Left cardiac atrium (tissue), 4 donors: ENCODE measurements at regions not wholly inside any gene's neighbourhood (a gene's known extent, or its start where the extent isn't known, plus 50 kb on each side); places are given as distances from the start of the nearest gene placed in this dataset.

ENCODE experiments used
- ATAC-seq, 2 donors: fragments of 200-7000 bp; cut with Tn5 transposase; one replicate each; pipeline ENCODE4 v1.9.1; 2020; ENCODE audit warnings: mild to moderate bottlenecking in 2 of 2, moderate library complexity in 2 of 2
- DNase-seq: peaks from one replicate; pipeline ENCODE4 v3.0.0-alpha.2; 2020
- intact Hi-C, 2 donors: fragments of 100-400 bp; cut with DNase I; formaldehyde crosslinking; loops; one replicate each; pipeline versions ENCODE4 v1.14.1 to v1.15.1; 2022 to 2023
- donor health status: DM: no; HTN: yes; CAD: no.
- donor health status: DM: no; HTN: yes; CAD: no; lungs with severe emphysema.
- donor health status: DM: yes; HTN: yes; CAD: no.
- donor health status: Dilated cardiomyopathy.

DNA sequence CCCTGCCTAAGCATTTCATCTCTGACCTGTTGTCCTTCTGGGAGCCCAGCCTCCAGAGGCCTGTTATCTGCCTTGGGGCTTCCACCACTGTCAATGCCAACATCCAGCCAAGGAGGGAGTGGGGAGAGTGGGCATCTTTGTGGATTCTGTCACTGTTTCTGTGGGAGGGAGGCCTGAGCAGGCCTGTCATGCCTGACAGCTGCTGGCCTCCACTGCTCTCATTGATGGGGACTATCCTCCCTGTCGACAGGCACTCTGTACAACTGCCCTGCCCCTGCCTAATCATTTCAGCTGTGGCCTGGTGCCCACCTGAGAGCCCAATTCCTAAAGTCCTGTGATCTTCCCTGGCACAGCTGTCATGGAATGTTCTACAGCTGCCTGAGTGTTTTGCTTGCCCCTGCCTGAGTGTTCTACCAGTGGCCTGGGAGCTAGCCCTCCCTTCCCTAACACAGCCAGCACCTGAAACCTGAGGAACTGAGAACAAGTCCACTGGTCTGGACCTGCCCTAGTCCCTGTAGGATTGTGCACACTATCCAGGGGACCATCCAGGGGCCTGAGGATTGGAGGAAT is 145.3 kb downstream of the FAM83B start:
- no peak for DNase-seq
- no peak for ATAC-seq
- intact Hi-C loops: no loop called here

GRCh38 chr6:54992789-54993188 is 146.2 kb downstream of the FAM83B start:
- intact Hi-C loops: no loop called here
- DNase-seq (no peak), ATAC-seq (no peak)

DNA sequence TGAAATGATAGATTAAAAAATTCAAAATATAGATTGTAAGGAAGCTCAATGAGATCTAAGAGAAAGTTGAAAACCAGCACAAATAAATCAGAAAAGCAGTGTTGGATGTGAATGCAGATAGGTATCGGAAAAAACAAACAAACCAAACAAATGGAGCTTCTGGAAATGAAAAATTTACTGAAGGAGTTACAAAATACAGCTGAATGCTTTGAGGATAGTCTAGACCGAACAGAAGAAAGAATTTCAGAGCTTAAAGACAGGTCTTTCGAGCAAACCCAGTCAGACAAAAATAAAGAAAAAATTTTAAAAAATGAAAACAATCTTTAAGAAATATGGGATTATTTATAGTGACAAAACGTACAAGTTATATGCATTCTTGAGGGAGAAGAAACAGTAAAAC is 146.7 kb downstream of the FAM83B start:
- intact Hi-C loops: no loop called here
- DNase-seq: no peak
- no peak for ATAC-seq

GRCh38 chr6:54993948-54994347 is 147.4 kb downstream of the FAM83B start:
- no peak for DNase-seq
- ATAC-seq: no peak
- intact Hi-C loops: no loop called here

DNA sequence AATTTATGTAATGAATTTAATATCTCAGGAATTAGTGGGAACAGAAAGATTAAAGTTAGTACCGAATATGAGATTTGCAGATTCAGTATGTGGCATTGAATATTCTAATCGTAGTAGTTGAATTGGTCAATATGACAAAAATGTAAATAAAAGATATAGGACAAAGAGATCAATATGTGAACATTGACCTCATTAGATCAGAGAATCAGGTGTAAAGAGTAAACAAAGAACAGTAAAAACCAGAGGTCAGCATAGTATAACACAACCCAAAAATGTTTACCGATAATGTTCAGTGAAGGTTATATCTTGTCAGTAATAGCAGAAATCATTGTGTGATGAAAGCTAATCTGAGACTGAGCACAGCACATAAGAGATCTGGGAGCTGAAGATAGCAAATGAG is 152.0 kb downstream of the FAM83B start:
- DNase-seq: no peak
- intact Hi-C loops: no loop called here
- no peak for ATAC-seq

- ATAC-seq: peak; percentile 73 to 87
These were observed 157.3 kb downstream of the FAM83B start for GRCh38 chr6:55003719-55004430.

DNA sequence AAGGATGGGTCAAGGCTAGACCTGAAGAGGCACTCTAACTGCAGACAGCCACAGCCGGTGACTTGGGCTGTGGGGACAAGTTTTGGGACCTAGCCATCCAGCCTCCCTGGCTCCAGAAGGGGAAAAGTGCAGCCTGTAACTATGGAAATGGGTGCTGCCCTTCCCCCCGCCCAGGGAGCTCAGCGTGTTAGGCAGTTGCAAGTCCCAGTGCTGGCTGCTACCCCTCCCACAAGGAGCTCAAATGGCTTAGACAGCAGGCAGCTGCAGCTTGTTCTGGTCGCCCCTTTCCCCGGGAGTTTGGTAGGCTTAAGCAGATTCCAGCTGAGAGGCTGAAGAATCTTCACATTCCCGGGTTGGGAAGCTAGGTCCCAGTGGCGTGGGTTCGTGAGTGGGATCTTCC is 162.6 kb downstream of the FAM83B start:
- ATAC-seq (no peak), DNase-seq (no peak)
- intact Hi-C loops: no loop called here

More at GRCh38 chr6:55003719-55004430, 157.3 kb downstream of the FAM83B start:
- intact Hi-C loops: no loop called here
- DNase-seq: no peak

DNA sequence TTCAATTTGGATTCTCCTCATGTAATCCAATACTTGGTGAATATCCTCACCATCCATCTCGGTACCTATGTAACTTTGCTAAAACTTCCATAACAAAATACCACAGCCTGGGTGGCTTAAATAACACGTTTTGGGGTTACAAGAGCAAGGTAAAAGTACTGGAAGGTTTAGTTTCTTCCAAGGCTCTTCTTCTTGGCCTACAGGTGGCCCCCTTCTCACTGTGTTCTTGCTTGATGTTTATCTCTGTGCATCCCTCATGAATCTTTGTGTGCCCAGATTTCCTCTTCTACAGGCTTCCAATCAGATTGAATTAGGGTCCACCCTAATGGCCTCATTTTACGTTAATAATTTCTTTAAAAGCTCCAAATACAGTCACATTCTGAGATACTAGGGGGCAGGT is 163.3 kb upstream of the HCRTR2 start:
- intact Hi-C loops: no loop called here

GRCh38 chr6:55012454-55012853 is 161.9 kb upstream of the HCRTR2 start:
- intact Hi-C loops: no loop called here
- ATAC-seq (no peak), DNase-seq (no peak)

More for the DNA sequence above, 163.3 kb upstream of the HCRTR2 start:
- no peak for DNase-seq
- ATAC-seq: no peak

- DNase-seq (no peak), ATAC-seq (peak in 1 of 2 donors; percentile 30)
- intact Hi-C loops: no loop called here
These were observed 159.8 kb upstream of the HCRTR2 start for GRCh38 chr6:55014321-55015088.

DNA sequence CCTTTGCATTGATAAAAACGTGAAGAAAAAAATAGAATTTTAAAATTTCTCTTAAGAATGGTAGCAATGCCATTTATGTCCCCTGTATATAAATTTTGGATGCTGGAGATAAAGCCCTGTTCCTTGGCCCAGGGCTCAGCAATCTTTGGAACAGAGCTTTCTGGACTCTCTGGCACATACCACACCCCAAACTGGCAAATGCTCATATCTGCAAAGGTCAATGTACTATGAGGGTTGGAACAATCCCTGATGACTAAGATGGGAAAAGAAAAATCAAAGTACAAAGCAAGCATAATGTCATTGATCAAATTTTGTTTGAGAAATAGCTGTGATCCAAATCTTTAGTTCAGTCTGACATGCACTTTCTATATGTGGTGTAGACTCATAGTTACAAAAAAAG is 158.1 kb upstream of the HCRTR2 start:
- ATAC-seq: peak; percentile 47 to 55
- intact Hi-C loops: no loop called here
- no peak for DNase-seq

- intact Hi-C loops: no loop called here
- DNase-seq: no peak
- no peak for ATAC-seq
These were observed 156.6 kb upstream of the HCRTR2 start for GRCh38 chr6:55017555-55018300.

DNA sequence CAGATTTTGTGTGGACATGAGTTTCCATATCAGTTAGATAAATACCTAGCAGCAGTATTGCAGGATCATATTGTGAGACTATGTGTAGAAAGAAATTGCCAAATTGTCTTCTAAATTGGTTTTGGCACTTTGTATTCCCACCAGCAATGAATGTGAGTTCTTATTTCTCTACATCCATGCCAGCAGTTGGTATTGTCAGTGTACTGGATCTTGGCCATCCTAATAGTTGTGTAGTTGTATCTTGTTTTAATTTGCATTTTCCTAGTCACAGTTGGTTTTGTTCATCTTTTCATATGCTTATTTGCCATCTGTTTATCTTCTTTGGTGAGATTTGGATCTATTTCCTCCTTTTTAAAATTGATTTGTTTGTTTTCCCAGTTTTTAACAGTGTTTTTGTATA is 154.7 kb upstream of the HCRTR2 start:
- DNase-seq (no peak), ATAC-seq (no peak)
- intact Hi-C loops: no loop called here

- ATAC-seq (no peak), DNase-seq (no peak)
- intact Hi-C loops: no loop called here
These were observed 151.1 kb upstream of the HCRTR2 start for GRCh38 chr6:55023230-55023629.

GRCh38 chr6:55033016-55033546 is 141.2 kb upstream of the HCRTR2 start:
- no peak for ATAC-seq
- DNase-seq: no peak
- intact Hi-C loops: no loop called here

- DNase-seq: no peak
- intact Hi-C loops: no loop called here
- ATAC-seq: no peak
These were observed 139.6 kb upstream of the HCRTR2 start for GRCh38 chr6:55034752-55035151.

- intact Hi-C loops: no loop called here
- no peak for ATAC-seq
- DNase-seq: no peak
These were observed 134.0 kb upstream of the HCRTR2 start for GRCh38 chr6:55040102-55040848.

DNA sequence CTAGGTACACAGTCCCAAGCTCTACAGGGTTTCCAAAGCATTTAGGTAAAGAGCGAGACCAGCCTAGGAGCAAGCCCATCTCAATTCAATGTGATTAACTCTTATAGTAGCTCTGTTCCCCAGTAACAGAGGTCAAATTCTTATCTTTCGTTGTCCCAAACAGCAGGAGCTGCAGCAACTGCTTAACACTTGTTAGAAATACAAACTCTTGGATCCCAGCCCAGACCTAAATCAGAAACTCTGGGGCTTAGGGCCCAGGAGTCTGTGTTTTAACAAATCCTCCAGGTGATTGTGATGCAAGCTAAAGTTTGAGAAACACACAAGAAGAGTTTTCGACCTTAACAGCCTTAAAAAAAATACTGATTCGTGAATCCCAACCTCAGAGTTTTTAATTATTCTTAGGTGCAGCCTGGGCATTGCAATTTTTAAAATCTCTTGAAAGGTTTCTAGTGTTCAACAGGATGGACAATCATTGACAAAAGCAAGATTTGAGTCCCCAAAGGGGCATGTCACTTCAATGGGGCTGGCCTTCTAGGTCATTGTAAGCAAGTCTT is 127.4 kb upstream of the HCRTR2 start:
- peak; percentile 47 to 51 for ATAC-seq
- no peak for DNase-seq
- intact Hi-C loops: no loop called here
